Lung (tissue), 11 donors: ENCODE measurements at regions not wholly inside any gene's neighbourhood (a gene's known extent, or its start where the extent isn't known, plus 50 kb on each side); places are given as distances from the start of the nearest gene placed in this dataset.

ENCODE experiments used
- ATAC-seq: fragments of 200-7000 bp; cut with Tn5 transposase; one replicate; pipeline ENCODE4 v1.9.1; 2020; ENCODE audit warnings: moderate number of reproducible peaks; ENCODE audit not compliant: insufficient read depth, low FRiP score
- DNase-seq, 3 donors: peaks; one replicate each; pipeline ENCODE4 v3.0.0-alpha.2; 2013 to 2017
- H3K27ac ChIP-seq, 2 donors: one replicate each; pipeline ENCODE4 v1.5.1; 2013; ENCODE audit warnings: mild to moderate bottlenecking in 2 of 2, moderate library complexity in 2 of 2, control low read depth in 1 of 2, inconsistent platforms in 1 of 2, low read depth in 1 of 2, low read length in 1 of 2
- H3K27me3 ChIP-seq, 3 donors: one replicate each; pipeline ENCODE4 v1.5.1; 2013; ENCODE audit warnings: low read length in 2 of 3; ENCODE audit not compliant: control insufficient read depth in 3 of 3, insufficient read depth in 3 of 3
- H3K36me3 ChIP-seq, 4 donors: one replicate each; pipeline ENCODE4 v1.5.1; 2013; ENCODE audit warnings: low read length in 4 of 4, mild to moderate bottlenecking in 1 of 4, moderate library complexity in 1 of 4; ENCODE audit not compliant: control insufficient read depth in 4 of 4, insufficient read depth in 4 of 4
- H3K4me1 ChIP-seq, 5 donors: one replicate each; pipeline ENCODE4 v1.5.1; 2013; ENCODE audit warnings: low read length in 5 of 5, mild to moderate bottlenecking in 2 of 5, moderate library complexity in 1 of 5; ENCODE audit not compliant: control insufficient read depth in 5 of 5, insufficient read depth in 5 of 5
- H3K4me3 ChIP-seq: one replicate; pipeline ENCODE4 v1.5.1; 2013; ENCODE audit warnings: mild to moderate bottlenecking, control low read depth, moderate library complexity
- H3K9ac ChIP-seq, 2 donors: one replicate each; pipeline ENCODE4 v1.5.1; 2013; ENCODE audit warnings: low read length in 2 of 2, control low read depth in 1 of 2; ENCODE audit not compliant: insufficient read depth in 1 of 2
- H3K9me3 ChIP-seq, 4 donors: one replicate each; pipeline ENCODE4 v1.5.1; 2013; ENCODE audit warnings: low read length in 3 of 4, mild to moderate bottlenecking in 1 of 4, moderate library complexity in 1 of 4; ENCODE audit not compliant: control insufficient read depth in 4 of 4, insufficient read depth in 3 of 4
- WGBS, 2 donors: extraction: QIAGEN DNeasy Blood & Tissue Kit; methylation state at CpG; one replicate each; pipeline ENCODE4 v1.1.7; 2013; 5-methylcytosine and 5-hydroxymethylcytosine counted together
- TF ChIP-seq, protein P1 (sequence below): IDR thresholded peaks from 2 replicates; pipeline ENCODE4 v1.5.1; 2012; ENCODE audit warnings: mild to moderate bottlenecking; ENCODE audit errors: control extremely low read depth, extremely low read depth
- donor health status: control.
- donor health status: control.
- donor health status: Bipolar disorder and iron deficiency.
- donor health status: healthy.
- donor health status: DM: yes; HTN: yes; CAD: no.

DNA sequence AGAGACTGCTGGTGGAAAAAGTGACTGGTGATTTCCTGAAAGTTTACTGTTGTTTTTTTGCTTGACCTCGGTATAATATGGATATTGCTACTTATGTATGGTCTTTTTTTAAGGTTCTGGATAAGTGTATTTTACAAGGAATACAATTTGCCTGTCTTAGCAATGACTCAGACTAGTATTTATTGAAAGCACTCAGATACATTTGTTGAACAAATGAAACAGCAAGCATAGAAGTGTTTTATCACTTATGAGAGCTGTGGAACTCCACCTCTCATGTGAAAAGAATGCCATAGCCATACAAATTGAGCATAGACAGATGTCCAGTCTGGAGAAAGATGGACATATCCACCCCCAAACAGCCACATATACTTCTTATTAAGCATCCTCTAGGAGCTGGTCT lies 340.4 kb upstream of the FBXO33 start:
- no peaks in the 10 kb centered on the region for H3K27me3 ChIP-seq
- no peak overlapping the region for H3K27ac ChIP-seq
- H3K36me3 ChIP-seq, result no peaks in the 10 kb centered on the region
- no peaks in the 10 kb centered on the region for H3K4me1 ChIP-seq
- H3K9ac ChIP-seq, result no peak overlapping the region
- H3K4me3 ChIP-seq, result no peak overlapping the region
- TF ChIP-seq, protein P1, sequence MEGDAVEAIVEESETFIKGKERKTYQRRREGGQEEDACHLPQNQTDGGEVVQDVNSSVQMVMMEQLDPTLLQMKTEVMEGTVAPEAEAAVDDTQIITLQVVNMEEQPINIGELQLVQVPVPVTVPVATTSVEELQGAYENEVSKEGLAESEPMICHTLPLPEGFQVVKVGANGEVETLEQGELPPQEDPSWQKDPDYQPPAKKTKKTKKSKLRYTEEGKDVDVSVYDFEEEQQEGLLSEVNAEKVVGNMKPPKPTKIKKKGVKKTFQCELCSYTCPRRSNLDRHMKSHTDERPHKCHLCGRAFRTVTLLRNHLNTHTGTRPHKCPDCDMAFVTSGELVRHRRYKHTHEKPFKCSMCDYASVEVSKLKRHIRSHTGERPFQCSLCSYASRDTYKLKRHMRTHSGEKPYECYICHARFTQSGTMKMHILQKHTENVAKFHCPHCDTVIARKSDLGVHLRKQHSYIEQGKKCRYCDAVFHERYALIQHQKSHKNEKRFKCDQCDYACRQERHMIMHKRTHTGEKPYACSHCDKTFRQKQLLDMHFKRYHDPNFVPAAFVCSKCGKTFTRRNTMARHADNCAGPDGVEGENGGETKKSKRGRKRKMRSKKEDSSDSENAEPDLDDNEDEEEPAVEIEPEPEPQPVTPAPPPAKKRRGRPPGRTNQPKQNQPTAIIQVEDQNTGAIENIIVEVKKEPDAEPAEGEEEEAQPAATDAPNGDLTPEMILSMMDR, result no peak
- 38 to 58% methylated on average over 1 of the region's 1 CpG for WGBS, 2 donors
- ATAC-seq, result no peak
- no peak for DNase-seq
- H3K9me3 ChIP-seq, result no peaks in the 10 kb centered on the region

DNA sequence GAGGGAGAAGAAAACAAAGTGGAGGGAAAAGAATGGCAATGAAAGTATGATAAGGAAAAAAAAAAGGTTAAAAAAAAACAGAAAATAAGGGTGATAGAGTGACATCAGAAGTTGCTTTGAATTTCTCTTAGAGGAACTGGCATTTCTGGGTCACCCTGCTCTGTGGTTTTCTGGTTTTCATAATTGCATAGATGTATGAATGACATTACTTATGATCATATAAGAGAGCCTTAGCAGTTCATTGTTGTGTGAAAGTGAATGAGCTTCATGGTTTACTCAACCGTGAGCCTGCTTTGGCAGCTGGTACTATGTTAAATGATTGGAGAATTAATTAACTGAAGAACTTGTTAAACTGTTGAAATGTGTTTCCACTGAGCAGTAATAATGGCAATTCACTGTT lies 336.4 kb upstream of the FBXO33 start:
- 77 to 92% methylated on average over 1 of the region's 1 CpG for WGBS, 2 donors
- H3K36me3 ChIP-seq, result no peaks in the 10 kb centered on the region
- H3K9me3 ChIP-seq, result no peaks in the 10 kb centered on the region
- no peaks in the 10 kb centered on the region for H3K4me1 ChIP-seq
- H3K27ac ChIP-seq, result no peak overlapping the region
- no peak overlapping the region for H3K4me3 ChIP-seq
- no peaks in the 10 kb centered on the region for H3K27me3 ChIP-seq
- ATAC-seq (no peak), DNase-seq (no peak)
- no peak overlapping the region for H3K9ac ChIP-seq
- TF ChIP-seq, protein P1, result no peak

DNA sequence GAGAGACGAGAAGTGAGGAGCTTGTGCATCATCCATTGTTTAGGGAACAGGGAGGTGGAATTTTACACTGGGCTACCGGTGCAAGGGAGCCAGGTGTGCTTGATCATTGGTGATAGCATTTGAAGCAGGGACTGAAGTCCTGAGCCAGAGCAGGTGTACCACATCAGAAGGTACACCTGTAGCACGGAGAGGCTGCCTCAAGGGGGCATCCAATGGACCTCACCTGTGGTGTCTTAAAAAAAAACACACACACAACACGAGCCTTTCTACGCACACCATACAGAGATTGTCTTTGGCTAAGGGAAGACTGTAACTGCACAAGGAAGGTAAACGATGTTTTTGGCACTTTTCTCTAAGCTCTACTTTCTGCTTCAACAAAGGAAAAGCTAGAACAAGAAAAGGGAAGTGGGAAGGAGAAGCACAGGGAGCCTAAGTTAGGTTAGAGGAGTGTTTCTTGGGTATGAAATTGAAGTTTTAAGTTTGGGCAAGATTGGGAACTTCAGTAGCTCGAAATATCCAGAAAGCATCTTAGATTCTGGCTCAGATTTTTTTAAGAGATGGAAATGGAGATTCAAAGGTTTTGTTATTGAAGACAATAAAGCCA lies 334.3 kb upstream of the FBXO33 start:
- ATAC-seq (no peak), DNase-seq (no peak)
- 71 to 73% methylated on average over 7 of the region's 7 CpGs for WGBS, 2 donors
- no peaks in the 10 kb centered on the region for H3K36me3 ChIP-seq
- H3K27ac ChIP-seq, result no peak overlapping the region
- H3K4me3 ChIP-seq, result no peak overlapping the region
- H3K9me3 ChIP-seq, result peaks cover 0 to 3% (median 0%) of the 10 kb centered on the region in 4 donors
- H3K9ac ChIP-seq, result no peak overlapping the region
- H3K4me1 ChIP-seq, result peaks cover 0 to 2% (median 0%) of the 10 kb centered on the region in 5 donors
- TF ChIP-seq, protein P1, result no peak
- H3K27me3 ChIP-seq, result no peaks in the 10 kb centered on the region

DNA sequence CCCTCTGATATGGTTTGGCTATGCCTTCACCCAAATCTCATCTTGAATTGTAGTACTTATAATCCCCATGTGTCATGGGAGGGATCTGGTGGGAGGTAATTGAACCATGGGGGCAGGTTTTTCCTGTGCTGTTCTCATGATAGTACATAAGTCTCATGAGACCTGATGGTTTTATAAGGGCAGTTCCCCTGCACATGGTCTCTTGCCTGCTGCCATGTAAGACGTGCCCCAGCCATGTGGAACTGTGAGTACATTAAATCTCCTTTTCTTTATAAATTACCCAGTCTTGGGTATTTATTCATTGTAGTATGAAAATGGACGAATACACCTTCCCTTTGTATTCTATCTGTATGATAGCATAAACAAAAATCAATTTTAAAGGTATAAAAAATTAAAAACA lies 333.4 kb upstream of the FBXO33 start:
- DNase-seq, result no peak
- Histone ChIP-seq H3K9me3 (peaks cover 0 to 3% (median 0%) of the 10 kb centered on the region in 4 donors), H3K9ac (no peak overlapping the region), H3K4me3 (no peak overlapping the region), H3K36me3 (no peaks in the 10 kb centered on the region), H3K27me3 (no peaks in the 10 kb centered on the region), H3K4me1 (peaks cover 0 to 2% (median 0%) of the 10 kb centered on the region in 5 donors), H3K27ac (no peak overlapping the region)
- TF ChIP-seq, protein P1, result no peak
- 65 to 72% methylated on average over 2 of the region's 2 CpGs for WGBS, 2 donors
- no peak for ATAC-seq
